IMR-90 (cell line): ENCODE measurements at regions not wholly inside any gene's neighbourhood (a gene's known extent, or its start where the extent isn't known, plus 50 kb on each side); places are given as distances from the start of the nearest gene placed in this dataset.

Source experiments
- ATAC-seq: fragments of 200-7000 bp; cut with Tn5 transposase; 2 replicates; pipeline ENCODE4 v1.9.1; 2020; ENCODE audit warnings: low read depth, mild to moderate bottlenecking, moderate library complexity
- BruUV-seq: library from RNA; stranded (reverse); fragments of 400-500 nt; replicated peaks from 2 replicates; lab custom pipeline; 2021; lab: Mats Ljungman, UMichigan
- CTCF ChIA-PET: fragments of 300-600 bp; formaldehyde crosslinking; extraction: SDS; loops from one replicate; lab custom pipeline; 2021; ENCODE audit warnings: antibody characterized with exemption; lab: Yijun Ruan, JAX
- POLR2A ChIA-PET: fragments of 300-600 bp; sonication (Branson Sonifier 250); formaldehyde crosslinking; loops from one replicate; lab custom pipeline; 2022; ENCODE audit warnings: antibody characterized with exemption; ENCODE audit not compliant: unreplicated experiment; lab: Charles Lee
- DNase-seq: peaks from one replicate; pipeline ENCODE4 v3.0.0; 2013
- H2AFZ ChIP-seq: replicated peaks from 2 replicates; pipeline ENCODE3; 2013; ENCODE audit warnings: low read length, mild to moderate bottlenecking; ENCODE audit not compliant: poor library complexity
- H2AK5ac ChIP-seq: 2 replicates; pipeline ENCODE4 v1.6.1; 2013; ENCODE audit warnings: low read depth, low read length, inconsistent platforms
- H2AK9ac ChIP-seq: replicated peaks from 2 replicates; pipeline ENCODE3; 2013; ENCODE audit warnings: mild to moderate bottlenecking, low read depth, low read length, moderate library complexity; ENCODE audit not compliant: poor library complexity
- H2BK120ac ChIP-seq: 2 replicates; pipeline ENCODE4 v1.6.1; 2013; ENCODE audit warnings: low read depth, low read length, inconsistent platforms
- H2BK15ac ChIP-seq: 3 replicates; pipeline ENCODE4 v1.6.1; 2013; ENCODE audit warnings: low read depth, low read length, inconsistent platforms
- H2BK20ac ChIP-seq: 2 replicates; pipeline ENCODE4 v1.6.1; 2013; ENCODE audit warnings: low read depth, mild to moderate bottlenecking, inconsistent platforms, low read length, moderate library complexity
- H2BK5ac ChIP-seq: 2 replicates; pipeline ENCODE4 v1.6.1; 2013; ENCODE audit warnings: mild to moderate bottlenecking, low read depth, low read length, inconsistent platforms; ENCODE audit not compliant: poor library complexity, severe bottlenecking
- H3K14ac ChIP-seq: replicated peaks from 2 replicates; pipeline ENCODE4 v1.6.1; 2013; ENCODE audit warnings: low read depth, low read length, inconsistent platforms
- H3K18ac ChIP-seq: 2 replicates; pipeline ENCODE4 v1.6.1; 2013; ENCODE audit warnings: low read depth, low read length, control low read depth
- H3K23ac ChIP-seq: 2 replicates; pipeline ENCODE4 v1.6.1; 2013; ENCODE audit warnings: low read depth, low read length, inconsistent platforms
- H3K27ac ChIP-seq: 2 replicates; pipeline ENCODE4 v1.5.1; 2013; ENCODE audit warnings: mild to moderate bottlenecking, control low read depth, low read length; ENCODE audit not compliant: insufficient read depth
- H3K27me3 ChIP-seq: 2 replicates; pipeline ENCODE4 v1.6.1; 2013; ENCODE audit warnings: low read length; ENCODE audit not compliant: control insufficient read depth, insufficient read depth
- H3K36me3 ChIP-seq: 2 replicates; pipeline ENCODE4 v1.6.1; 2013; ENCODE audit warnings: low read length, mixed read lengths; ENCODE audit not compliant: control insufficient read depth, insufficient read depth
- H3K4ac ChIP-seq: 2 replicates; pipeline ENCODE4 v1.6.1; 2013; ENCODE audit warnings: low read depth, low read length, inconsistent platforms
- H3K4me1 ChIP-seq: 2 replicates; pipeline ENCODE4 v1.6.1; 2013; ENCODE audit warnings: low read length, mixed read lengths; ENCODE audit not compliant: control insufficient read depth, insufficient read depth
- H3K4me2 ChIP-seq: 2 replicates; pipeline ENCODE4 v1.6.1; 2013; ENCODE audit warnings: low read depth, mild to moderate bottlenecking, control low read depth, low read length, moderate library complexity
- H3K4me3 ChIP-seq: 2 replicates; pipeline ENCODE4 v1.5.1; 2013; ENCODE audit warnings: low read depth, mild to moderate bottlenecking, control low read depth, low read length, moderate library complexity; ENCODE audit not compliant: insufficient read depth
- H3K56ac ChIP-seq: 2 replicates; pipeline ENCODE4 v1.6.1; 2013; ENCODE audit warnings: low read length, inconsistent platforms; ENCODE audit not compliant: insufficient read depth; ENCODE audit errors: extremely low read depth
- H3K79me1 ChIP-seq, 2 experiments: 2 replicates each; pipeline ENCODE4 v1.6.1; 2013; ENCODE audit warnings: low read length in 2 of 2, inconsistent platforms in 1 of 2, low read depth in 1 of 2
- H3K9ac ChIP-seq: 2 replicates; pipeline ENCODE4 v1.6.1; 2013; ENCODE audit warnings: low read depth, low read length, control low read depth
- H3K9me1 ChIP-seq: 2 replicates; pipeline ENCODE4 v1.6.1; 2013; ENCODE audit warnings: low read length, inconsistent platforms; ENCODE audit not compliant: insufficient read depth
- H3K9me3 ChIP-seq: 2 replicates; pipeline ENCODE4 v1.6.1; 2013; ENCODE audit warnings: low read length; ENCODE audit not compliant: control insufficient read depth, insufficient read depth
- H4K20me1 ChIP-seq: 2 replicates; pipeline ENCODE4 v1.6.1; 2013; ENCODE audit warnings: low read length, inconsistent platforms; ENCODE audit not compliant: insufficient read depth
- H4K5ac ChIP-seq: 2 replicates; pipeline ENCODE4 v1.6.1; 2013; ENCODE audit warnings: mild to moderate bottlenecking, low read depth, low read length, control low read depth
- H4K8ac ChIP-seq, 2 experiments: 2 replicates each; pipeline ENCODE4 v1.6.1; 2013; ENCODE audit warnings: low read depth in 2 of 2, low read length in 2 of 2, control low read depth in 1 of 2, inconsistent platforms in 1 of 2
- H4K91ac ChIP-seq: 2 replicates; pipeline ENCODE4 v1.6.1; 2013; ENCODE audit warnings: low read depth, low read length, inconsistent platforms; ENCODE audit not compliant: insufficient read depth
- BHLHE40 ChIP-seq: fragments of 150-350 bp; IDR thresholded peaks from 2 replicates; pipeline ENCODE4 v1.6.1; 2016; ENCODE audit warnings: mild to moderate bottlenecking, low read depth, low read length
- CEBPB ChIP-seq: IDR thresholded peaks from 2 replicates; pipeline ENCODE4 v1.6.1; 2012; ENCODE audit warnings: low read depth, low read length, improper control_type of control experiment
- CHD1 ChIP-seq: IDR thresholded peaks from 2 replicates; pipeline ENCODE4 v1.6.1; 2012; ENCODE audit warnings: low read depth, low read length, improper control_type of control experiment
- CTCF ChIP-seq: conservative IDR thresholded peaks from 2 replicates; pipeline ENCODE4 v1.5.1; 2012; ENCODE audit warnings: mild to moderate bottlenecking, low read depth, low read length, improper control_type of control experiment
- MAFK ChIP-seq: IDR thresholded peaks from 2 replicates; pipeline ENCODE4 v1.6.1; 2012; ENCODE audit warnings: low read depth, low read length, improper control_type of control experiment
- NFE2L2 ChIP-seq: fragments of 150-350 bp; IDR thresholded peaks from 2 replicates; pipeline ENCODE4 v1.6.1; 2016; ENCODE audit warnings: low read depth, mild to moderate bottlenecking, low read length
- RAD21 ChIP-seq: IDR thresholded peaks from 2 replicates; pipeline ENCODE4 v1.6.1; 2012; ENCODE audit warnings: low read length, improper control_type of control experiment
- RCOR1 ChIP-seq: IDR thresholded peaks from 2 replicates; pipeline ENCODE4 v1.6.1; 2012; ENCODE audit warnings: mild to moderate bottlenecking, low read length, improper control_type of control experiment; ENCODE audit not compliant: insufficient replicate concordance
- USF2 ChIP-seq: fragments of 150-350 bp; IDR thresholded peaks from 2 replicates; pipeline ENCODE4 v1.6.1; 2017; ENCODE audit warnings: mild to moderate bottlenecking, antibody characterized with exemption, low read length, low read depth
- WGBS, 2 experiments: methylation state at CpG; one replicate each; pipeline versions ENCODE4 v1.1.5 to v1.1.7; 2013; ENCODE audit warnings: missing lambda C conversion rate in 2 of 2; ENCODE audit not compliant: insufficient read length in 1 of 2; ENCODE audit errors: extremely low coverage in 2 of 2; 5-methylcytosine and 5-hydroxymethylcytosine counted together
- dilution Hi-C: fragments of 300-500 bp; cut with HindIII; formaldehyde crosslinking; loops from one replicate; pipeline ENCODE4 v1.14.3; 2018; ENCODE audit warnings: low sequenced_read_pairs; ENCODE audit not compliant: unreplicated experiment
- in situ Hi-C: fragments of 300-500 bp; cut with MboI; formaldehyde crosslinking; loops from 3 replicates; pipeline ENCODE4 v1.14.3; 2019; ENCODE audit warnings: low sequenced_read_pairs, inconsistent platforms, mixed read lengths
- intact Hi-C: fragments of 100-400 bp; cut with micrococcal nuclease; formaldehyde crosslinking; loops from 2 replicates; pipeline ENCODE4 v1.10.0; 2022

- Histone ChIP-seq H3K9me3 (no peaks in the 10 kb centered on the region), H3K18ac (no peak overlapping the region), H3K4me2 (no peak overlapping the region), H2BK5ac (no peak overlapping the region), H4K20me1 (no peaks in the 10 kb centered on the region), H3K4me1 (no peaks in the 10 kb centered on the region), H3K27ac (no peak overlapping the region), H2AK9ac (no peak overlapping the region), H2AK5ac (no peak overlapping the region), H3K14ac (no peak overlapping the region), H3K56ac (no peak overlapping the region), H3K27me3 (no peaks in the 10 kb centered on the region; the same call in 1 of the 2 replicates), H3K79me1 (no peaks in the 10 kb centered on the region), H3K9ac (no peak overlapping the region), H2AFZ (no peak overlapping the region), H3K36me3 (no peaks in the 10 kb centered on the region), H2BK15ac (no peak overlapping the region), H3K9me1 (no peaks in the 10 kb centered on the region), H3K23ac (no peak overlapping the region), H4K91ac (no peak overlapping the region), H3K4me3 (no peak overlapping the region), H2BK20ac (no peak overlapping the region), H3K4ac (no peak overlapping the region), H4K8ac (no peak overlapping the region), H4K5ac (no peak overlapping the region), H2BK120ac (no peak overlapping the region)
- in situ Hi-C loops: no loop called here
- ChIA-PET CTCF (no interaction called here), POLR2A (no interaction called here)
- intact Hi-C loops: no loop called here
- DNase-seq (no peak), ATAC-seq (no peak)
- dilution Hi-C loops: no loop called here
- WGBS, 2 experiments: 25% methylated on average over 4 of the region's 6 CpGs; no CpG with 5 or more reads in 1 of the 2 experiments
- TF ChIP-seq CTCF (no peak), BHLHE40 (no peak), CHD1 (no peak), RCOR1 (no peak), NFE2L2 (no peak), MAFK (no peak), CEBPB (no peak), USF2 (no peak), RAD21 (no peak)
- BruUV-seq: no TSS peak
Observed at GRCh38 chr2:121955426-121955825, 200.0 kb downstream of the TSN start.
